GM19463 (cell line): ENCODE measurements at regions not wholly inside any gene's neighbourhood (a gene's known extent, or its start where the extent isn't known, plus 50 kb on each side); places are given as distances from the start of the nearest gene placed in this dataset.
"Not testable (repeated sequence)": the region's sequence is repeated elsewhere in the genome, so short reads cannot be mapped to it uniquely, and the experiment has no call there.

Experiments used
- ATAC-seq: cut with Tn5 transposase; IDR thresholded peaks from one replicate; pipeline ENCODE4 v1.9.1; 2021; ENCODE audit warnings: mild to moderate bottlenecking, moderate library complexity; ENCODE audit not compliant: unreplicated experiment

DNA sequence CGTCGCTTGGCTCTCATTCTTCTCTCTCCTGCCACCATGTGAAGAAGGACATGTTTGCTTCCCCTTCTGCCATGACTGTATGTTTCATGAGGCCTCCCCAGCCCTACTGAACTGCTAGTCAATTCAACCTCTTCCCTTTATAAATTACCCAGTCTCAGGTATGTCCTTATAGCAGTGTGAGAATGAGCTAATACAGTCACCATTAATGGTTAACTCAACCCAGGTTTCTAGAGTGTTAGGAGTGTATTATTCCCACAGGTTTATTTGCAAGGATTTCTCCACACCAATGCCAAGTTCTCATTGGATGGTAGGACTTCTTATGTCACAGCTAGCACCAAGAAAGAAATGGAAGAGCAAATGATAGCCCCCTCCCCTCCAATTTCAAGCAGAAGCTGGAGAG lies 71.9 kb downstream of the DYNAP start:
- no peak for ATAC-seq

DNA sequence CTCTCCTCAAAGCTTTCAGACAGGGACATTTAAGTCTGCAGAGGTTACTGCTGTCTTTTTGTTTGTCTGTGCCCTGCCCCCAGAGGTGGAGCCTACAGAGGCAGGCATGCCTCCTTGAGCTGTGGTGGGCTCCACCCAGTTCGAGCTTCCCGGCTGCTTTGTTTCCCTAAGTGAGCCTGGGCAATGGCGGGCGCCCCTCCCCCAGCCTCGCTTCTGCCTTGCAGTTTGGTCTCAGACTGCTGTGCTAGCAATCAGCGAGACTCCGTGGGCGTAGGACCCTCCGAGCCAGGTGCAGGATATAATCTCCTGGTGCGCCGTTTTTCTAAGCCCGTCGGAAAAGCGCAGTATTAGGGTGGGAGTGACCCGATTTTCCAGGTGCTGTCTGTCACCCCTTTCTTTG lies 78.7 kb downstream of the DYNAP start:
- not testable (repeated sequence) for ATAC-seq

DNA sequence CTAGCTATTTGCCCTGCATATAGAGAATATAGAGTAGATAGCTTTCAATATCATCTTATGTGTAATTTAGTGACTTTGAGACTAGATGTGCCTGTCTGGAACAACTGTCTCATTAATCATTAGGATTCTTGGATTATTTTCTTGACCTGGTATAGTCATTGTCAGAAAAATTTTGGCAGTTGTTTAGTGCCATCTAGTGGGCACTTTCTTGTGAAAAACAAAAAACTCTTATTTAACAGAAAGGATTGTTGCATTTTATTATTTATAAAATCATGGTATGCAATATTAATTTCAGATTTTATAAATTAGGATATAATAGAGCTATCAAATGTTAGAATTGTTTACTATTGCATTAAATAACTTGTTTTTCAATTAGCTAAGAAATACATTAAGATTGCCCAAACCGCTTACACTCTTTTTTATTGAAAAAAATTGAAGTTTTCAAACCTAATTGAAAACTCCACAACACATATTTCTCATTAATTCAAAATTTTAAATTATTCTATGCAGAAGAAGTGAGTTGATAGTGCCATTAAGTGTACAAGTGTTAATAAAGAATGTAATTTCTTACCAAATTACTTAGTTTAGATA lies 80.3 kb downstream of the DYNAP start:
- ATAC-seq, result no peak

DNA sequence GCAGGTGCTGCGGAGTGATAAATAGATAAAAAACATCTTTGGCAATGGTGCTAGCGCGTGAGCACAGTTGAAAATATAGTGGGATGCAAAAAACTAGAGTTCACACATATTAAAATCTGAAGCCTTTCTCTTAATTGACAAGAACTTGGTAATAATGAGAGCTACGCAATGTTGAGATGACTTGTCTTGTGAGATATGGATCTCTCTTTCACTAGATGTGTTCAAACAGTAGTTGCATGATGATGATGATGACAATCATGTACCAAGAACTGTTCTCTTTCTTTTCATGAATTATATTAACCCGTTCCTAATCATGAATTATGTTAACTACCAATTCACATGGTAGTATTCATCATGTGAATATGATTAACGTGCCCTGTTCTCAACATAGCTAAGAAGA lies 81.1 kb downstream of the DYNAP start:
- ATAC-seq, result no peak

DNA sequence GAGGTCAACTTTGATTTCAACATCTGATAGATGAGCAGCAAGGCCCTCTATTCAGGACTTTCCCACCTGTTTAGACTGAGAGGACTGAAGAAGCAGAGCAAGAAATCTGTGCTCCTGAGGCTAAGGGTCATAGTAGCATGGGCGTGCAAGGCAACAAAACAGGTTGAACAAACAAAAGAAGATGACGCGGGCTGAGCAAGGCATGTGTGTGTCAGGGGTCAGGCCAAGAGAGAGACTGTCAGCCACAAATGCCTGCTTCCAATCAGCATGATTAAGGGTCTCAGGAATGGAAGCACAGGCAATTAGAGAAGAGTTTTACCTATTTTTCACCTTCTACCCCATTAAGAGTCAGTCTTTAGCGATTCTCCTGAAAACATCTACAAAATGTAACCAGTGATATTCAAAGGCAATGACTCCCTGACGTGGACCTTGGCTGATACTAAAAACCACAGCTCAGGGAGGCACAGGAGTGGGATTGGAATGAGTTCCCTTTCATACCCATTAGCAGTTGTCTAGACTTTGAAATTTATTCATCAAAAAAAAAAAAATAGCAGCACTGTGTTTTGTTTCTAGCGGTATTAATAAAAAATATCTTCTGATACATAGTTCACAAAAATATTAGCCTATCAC lies 81.9 kb downstream of the DYNAP start:
- no peak for ATAC-seq

DNA sequence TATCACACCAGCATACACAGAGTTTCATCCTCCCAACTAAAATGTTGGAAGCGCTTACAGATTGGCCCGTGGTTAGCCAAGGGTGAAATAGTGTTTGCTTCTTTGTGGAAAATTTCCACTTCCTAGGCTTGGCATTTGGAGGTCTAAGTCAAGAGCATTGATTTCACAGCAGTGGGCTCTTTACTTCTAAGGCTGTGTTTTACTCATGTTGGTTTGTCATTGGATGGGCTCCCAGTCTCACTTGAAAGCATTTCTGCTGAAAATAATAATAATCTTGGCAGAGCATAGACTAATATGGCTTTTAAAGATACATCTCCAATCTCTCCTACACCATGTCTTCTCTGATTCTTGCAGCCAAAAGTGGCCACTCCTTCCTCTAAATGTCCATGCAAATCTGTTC lies 82.9 kb downstream of the DYNAP start:
- no peak for ATAC-seq

DNA sequence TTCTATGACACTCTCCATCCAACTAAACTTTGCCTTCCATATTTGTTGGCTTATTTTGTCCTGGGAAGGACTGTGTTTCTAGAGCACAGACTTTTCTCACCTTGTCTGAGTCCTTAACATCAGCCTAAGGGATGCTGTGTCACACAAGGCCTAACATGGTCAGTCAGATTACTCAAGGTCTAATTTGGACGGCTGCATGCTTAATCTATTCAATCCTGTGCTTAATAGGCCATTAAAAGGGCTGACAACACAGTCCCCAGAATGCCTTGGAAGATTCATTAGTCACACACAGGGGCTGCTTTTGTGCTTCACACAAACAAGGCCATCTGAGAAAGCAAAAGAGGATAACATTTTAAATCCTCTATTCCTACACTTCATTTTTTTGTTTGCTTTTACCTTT lies 84.0 kb downstream of the DYNAP start:
- no peak for ATAC-seq

DNA sequence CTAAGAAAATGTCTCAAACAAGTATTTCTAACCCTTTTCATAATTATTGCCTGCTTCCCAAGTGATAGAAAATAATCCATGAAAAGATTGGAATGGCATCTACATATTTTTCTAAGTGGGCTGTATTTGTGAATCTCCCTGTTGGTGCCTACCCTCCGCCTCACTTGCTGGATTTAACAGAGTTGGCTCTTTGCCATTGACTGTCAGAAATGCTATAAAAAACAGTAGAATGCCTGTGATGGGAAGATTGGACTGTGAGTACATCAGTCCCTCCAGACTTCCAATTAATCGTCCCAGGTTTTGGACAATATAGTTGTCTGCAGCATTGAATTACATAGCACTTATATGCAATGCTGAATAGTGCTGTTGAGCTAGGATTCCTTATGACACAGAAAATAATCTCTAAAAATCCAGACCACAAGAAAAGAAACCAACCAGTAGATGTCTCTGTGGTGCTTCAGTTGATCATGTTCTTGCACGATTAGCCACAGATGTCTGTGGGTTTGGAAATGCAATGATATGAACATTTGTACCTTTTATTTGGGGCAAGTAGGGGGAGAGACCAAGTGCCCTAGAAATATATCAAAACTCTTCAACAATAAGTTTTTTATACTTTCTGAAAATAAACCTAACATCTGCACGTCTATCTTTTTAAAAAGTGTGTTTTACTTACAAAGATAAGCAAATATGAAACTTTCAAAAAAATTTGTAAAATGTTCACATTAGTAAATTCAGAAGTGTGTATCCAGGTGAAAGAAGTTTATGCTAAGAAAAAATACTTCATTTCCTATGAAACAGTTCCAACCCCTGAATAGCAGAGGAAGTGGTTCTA lies 88.5 kb downstream of the DYNAP start:
- ATAC-seq, result peak; percentile 57

DNA sequence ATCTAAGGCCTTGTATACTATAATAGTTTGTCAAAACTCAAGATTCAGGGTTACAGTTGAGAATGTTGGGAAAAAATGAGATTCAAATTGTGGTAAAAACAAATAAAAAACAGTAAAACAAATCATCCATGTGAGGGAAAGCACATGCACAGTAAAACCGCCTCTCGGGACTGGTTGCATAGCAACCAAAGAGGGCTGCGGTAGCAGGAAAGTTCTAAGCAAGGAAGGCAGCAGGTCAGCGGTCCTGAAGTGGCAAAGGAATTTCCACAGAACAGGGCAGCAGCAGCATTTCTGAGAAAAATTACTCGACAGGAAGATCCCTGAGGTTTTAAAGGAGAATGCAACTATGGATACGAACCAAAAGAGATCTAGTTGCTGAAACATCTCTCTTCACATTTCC lies 93.7 kb downstream of the DYNAP start:
- ATAC-seq, result no peak

DNA sequence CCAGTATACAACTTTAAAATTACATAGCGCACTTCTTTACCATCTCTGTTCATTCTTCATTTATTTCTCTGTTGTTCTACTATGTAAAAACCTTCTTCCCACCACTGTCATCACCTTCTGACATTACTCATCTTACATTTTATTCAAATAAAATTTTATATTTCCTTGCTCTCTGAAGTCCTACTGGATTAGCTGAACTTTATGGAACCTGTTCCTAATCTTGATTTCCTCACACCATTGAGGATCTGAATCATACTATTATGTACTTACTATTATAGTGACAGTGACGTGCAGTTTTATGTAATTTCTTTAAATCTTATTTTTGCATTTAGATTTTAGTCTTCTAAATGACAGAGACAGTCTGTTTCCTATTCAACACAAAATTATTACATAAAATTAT lies 98.3 kb downstream of the DYNAP start:
- no peak for ATAC-seq

DNA sequence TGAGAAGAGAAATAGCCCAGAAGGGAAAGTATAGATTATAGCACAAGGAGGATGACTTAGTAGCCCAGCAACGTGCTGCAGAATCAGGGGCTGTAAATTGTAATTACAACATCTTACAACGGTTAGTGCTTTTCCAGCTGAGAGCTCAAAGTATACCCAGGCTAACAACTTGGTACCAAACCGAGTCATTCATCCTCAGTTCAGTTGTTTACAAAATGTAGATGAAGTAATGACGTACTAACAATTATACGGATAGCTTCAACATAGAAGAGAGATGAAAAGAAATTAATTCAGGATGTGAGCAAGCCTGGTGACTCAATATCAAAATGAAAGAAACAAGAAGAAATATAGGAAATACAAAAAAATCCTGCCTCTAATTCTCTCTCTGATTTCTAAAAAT lies 99.2 kb downstream of the DYNAP start:
- no peak for ATAC-seq

DNA sequence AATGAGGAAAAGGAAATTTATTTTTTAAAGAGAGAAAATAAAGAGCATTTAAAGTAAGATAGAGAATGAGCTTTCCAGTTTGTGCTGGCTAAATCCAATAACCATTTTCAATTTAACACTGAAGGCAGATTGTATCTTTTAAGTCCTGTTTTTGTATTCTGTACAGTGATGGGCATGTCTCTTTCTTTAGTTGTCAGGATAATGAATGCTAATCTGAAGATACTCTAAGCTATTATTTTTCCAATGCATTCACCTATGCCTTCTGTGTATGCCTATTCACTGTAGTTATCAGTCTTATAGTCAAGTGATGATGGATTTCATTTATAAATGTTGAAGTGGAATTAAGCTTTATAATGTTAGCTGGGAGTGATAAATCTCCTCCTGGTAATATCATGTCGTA lies 101.4 kb downstream of the DYNAP start:
- no peak for ATAC-seq

DNA sequence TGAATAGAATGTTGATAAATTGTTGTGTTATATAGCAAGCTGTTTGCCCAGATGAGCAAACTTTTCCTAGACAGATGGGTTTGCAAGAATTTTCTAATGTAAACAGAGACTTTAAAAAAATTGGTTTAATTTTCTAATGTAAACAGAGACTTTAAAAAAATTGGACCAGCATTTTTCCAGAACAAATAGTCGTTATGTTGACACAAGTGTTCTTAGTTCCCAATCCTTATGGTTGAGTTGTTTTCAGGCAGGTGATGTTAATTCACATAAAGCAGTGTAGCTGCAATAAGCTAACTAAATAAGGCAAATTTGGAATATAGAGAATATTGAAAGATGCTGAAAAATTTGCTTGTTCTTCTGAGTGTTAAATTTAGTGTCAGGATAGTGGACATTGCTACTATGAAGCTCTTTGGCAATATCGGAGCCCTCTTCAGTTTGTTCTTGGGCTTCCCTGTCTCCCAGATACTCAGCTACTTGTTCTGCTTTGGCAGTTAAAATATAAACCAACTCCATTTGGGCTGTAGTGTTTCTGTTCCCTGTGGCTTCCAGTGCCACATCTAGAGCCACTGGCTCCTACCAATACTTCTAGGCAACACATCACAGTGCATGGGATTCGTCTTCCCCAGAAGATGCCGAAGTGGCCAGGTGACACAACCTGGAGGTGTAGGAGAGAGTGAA lies 105.7 kb downstream of the DYNAP start:
- ATAC-seq, result no peak

DNA sequence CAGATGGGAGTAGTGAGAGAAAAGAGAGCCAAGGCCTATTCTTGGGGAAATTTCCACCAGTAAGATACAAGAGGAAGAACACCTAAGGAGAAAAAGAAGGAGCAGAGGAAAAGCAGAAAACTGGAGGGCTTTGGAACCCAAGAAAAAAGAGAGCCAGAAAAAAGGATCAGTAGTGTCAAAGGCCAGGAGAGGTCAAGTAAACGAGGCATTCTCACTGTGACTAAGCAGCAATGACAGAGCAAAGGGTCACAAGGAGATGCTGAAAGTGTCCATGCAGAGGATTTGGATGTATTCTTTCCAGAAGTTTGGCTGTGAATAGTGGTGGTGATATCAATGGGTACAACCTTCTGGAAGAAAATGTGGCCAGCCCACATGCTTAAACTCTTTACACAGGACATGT lies 109.5 kb downstream of the DYNAP start:
- no peak for ATAC-seq

DNA sequence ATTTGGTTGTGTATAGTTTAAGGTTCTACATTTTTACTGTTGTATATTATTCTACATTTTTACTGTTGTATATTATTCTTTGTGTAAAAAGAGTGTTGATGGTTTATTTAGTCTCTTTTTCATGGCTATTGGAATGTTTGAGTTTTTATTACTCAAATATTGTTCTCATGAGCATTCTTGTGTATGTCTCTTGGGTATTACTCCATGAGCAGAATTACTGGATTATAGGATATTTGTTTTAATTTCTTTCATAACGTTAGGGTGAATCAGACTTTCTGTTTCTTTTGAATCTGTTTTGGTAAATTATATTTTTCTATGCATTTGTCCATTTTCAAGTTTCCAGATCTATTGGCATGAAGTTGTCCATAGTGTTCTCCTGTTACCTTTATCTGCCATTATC lies 111.6 kb downstream of the DYNAP start:
- ATAC-seq, result no peak

DNA sequence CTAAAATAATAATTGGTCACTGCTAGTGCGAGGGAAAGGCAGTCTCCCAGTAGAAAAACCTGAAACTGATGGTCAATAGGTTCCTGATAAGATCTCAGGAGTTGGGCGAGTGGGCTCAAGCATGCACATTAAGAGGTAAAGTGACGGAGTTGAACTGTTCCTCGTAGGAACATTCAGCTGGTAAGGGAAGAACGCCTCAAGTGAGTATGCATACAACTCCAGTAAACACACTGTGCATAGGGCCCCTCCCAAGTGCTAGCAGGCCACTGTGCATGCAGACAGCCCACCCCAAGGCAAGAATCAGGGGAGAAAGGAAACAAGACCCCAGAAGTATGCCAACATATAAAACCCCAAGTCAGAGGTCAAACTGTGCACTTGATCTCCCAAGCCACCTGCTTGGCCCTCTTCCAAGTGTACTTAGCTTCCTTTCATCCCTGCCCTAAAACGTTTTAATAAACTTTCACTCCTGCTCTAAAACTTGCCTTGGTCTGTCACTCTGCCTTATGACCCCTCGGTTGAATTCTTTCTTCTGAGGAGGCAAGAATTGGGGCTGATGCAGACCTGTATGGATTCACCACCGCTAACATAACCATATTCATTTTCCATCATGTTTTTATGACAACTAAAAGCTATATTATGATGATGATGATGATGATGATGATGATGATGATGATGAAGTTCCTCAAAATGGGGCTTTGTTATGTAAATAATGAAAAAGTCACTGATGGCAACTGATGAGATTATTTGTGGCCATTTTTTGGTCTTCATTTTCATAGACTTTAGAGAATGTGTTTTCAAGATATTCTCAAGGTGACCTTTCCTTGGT lies 118.0 kb upstream of the RAB27B start:
- ATAC-seq, result no peak

DNA sequence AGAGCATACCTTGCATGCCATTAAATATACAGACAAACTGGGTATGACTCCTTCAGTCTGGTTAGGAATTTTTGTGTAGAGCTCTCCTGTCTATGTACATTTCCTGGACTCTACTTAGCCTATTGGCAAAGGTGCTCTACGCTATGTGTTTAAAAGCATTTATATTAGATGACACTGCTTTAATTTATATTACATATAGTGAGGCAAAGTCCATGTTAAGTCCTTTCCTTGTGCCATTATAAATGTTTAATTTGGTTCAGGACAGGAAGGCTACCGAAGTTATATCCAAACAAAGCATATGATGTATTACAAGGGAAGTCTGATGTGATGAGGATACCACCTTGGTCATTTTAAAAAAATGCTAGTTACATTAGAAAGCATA lies 117.4 kb upstream of the RAB27B start:
- no peak for ATAC-seq

DNA sequence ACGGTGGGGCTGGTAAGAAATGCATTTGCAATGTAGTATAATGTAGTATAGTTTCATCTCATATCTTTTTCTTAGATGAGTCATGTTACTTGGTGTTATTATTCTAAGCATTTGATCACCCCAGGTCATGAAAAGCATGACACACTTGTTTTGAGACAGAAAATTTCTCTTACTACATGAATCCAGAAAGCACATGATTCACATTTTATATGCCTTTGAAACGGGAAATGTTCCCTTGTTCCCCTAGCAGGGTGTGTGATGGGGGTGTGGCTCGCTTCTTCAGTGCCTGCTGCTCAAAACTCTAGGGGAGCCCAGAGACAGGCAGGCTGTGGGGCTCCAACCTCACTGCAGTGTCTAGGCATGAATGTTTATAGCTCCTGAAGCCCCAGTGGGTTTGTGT lies 116.0 kb upstream of the RAB27B start:
- no peak for ATAC-seq

DNA sequence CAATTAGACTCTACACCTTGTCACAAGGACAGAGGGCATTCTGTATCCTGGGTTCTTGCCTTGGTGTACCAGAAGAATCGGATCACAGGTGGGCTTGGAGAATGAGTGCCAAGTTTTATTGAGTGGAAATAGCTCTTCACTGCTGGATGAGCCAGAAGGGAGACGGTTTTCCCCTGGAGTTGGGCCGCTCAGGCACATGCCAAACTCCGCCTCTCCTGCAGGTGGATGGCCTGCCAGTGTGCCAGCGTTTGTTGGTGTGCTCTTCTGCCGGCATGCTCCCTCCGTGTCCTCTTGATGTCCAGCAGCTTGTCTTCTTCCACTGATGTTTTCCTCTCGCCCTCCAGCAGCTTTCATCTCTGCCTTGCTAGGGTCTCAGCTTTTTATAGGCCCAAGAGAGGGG lies 115.5 kb upstream of the RAB27B start:
- ATAC-seq, result no peak

DNA sequence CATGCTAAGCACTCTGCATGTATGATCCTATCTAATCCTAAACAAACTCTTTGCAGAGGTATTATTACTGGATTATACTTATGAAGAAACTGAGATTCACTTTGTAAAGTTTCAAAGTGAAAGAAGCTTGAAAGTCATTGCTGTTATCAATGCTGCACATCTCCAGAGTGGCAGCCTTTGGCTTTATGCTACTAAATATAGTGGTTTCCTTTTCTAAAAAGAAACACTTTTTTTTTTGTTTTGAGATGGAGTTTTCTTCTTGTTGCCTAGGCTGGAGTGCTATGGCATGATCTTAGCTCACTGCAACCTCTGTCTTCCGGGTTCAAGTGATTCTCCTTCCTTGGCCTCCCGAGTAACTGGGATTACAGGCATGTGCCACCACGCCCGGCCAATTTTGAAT lies 114.9 kb upstream of the RAB27B start:
- no peak for ATAC-seq

DNA sequence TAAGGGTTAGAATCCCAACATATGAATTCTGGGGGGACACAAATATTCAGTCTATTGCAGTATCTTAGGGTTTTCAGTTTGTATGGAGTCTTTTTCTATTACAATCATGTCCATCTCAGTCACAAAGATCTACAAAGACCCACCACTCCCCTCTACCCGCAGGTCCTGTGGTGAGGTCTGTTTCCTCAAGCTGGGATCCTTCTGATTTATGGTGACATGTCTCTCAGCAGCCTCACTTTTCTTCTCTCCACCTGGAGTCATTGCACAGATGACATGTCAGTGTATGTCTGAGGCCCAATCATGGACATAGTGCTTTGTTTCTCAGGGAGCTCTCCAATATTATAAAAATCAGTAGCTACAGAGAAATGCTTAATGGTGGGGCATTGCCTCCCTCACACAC lies 113.4 kb upstream of the RAB27B start:
- no peak for ATAC-seq
